SW480 (cell line): ENCODE measurements at regions not wholly inside any gene's neighbourhood (a gene's known extent, or its start where the extent isn't known, plus 50 kb on each side); places are given as distances from the start of the nearest gene placed in this dataset.
A peak's percentile ranks its signal among the peaks of the same experiment; 100 is the strongest.

ENCODE experiments used
- DNase-seq: peaks from one replicate; pipeline ENCODE4 v3.0.0-alpha.2; 2016; ENCODE audit warnings: low spot score

DNA sequence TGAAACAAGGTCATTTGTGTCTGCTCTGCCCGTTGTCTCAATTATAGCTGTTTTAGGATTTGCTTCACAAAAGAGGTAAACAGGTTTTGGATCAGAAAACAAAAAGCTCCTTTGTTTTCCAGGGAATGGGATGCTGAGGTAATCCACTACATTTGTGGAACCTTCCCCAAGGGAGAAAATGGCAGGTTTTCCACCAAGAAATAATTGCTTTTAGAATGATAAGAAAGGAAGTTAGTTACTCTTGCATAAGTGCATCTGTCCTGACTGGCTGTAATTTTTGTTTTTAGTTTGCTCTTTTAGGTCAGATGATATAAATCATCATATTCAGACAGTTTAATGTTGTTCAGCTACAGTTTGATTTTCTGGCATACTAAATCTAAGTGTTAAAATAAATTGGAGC is 198.5 kb upstream of the COL8A1 start:
- no peak for DNase-seq

DNA sequence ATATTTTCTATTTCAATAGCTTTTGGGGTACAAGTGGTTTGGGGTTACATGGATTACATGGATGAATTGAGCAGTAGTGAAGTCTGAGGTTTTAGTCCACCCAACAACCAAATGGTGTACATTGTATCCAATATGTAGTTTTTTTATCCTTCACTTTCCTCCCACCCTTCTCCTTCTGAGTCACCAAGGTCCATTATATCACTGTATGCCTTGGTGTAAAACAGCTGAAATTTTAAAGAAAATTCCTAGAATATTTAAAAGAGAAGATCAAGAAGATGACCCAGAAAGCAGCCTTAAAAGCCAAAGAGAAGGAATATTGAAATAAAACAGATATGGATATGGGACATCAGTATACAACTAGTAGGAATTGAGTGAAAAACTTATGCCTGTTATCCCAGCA is 204.2 kb upstream of the COL8A1 start:
- DNase-seq: no peak

DNA sequence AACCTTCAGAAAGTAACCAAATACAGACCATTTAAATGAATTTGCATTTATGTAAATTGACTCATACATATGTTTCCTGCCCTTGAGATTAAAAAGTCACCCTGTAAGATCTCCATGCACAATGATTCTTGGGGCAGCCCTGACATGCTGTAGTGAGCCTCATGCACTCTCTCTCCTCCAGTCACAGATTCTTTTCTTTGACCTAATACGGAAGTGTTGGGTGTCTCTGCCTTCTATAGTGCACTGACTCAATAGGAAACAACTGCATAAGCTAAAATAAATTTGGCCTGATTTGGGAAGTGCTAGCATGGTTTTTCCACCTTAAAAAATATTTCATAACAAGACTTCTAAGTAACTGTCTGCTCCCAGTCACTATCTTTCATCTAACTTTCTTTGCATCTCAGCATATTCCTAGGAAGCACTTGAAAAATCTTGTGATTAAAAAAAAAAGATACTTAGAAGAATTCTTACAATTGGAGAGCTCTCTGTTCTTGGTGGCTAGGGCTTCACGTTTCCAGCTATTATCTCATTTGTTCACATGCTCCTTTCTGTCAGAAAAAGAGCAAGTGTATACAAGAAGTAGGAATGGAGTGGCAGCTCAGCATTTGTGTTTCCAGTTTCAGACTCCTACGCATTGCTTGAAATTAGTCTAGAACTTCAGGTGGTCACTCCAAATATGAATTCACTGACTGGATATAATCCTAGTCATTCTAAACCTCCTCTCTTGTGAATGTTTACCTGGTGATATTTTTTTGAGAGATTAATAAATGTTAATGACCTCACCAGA is 207.9 kb upstream of the COL8A1 start:
- no peak for DNase-seq

DNA sequence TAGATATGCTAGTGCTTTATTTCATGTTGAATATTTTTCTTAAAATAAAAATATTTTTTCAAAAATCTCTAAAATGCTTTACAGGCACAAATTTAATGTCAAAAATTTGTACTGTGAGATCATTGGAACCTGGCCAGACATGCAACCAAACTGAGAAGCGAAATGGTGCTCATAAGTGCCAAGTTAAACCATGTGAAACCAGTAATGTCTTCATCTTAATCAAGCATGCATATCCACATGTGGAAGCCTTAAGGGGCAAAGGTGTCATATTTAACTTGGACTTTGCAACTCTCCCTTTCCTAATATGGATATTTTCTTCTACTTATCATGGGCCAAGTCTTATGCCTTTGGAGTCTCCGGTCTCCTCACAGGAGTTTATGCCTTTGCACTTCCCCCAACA is 208.9 kb upstream of the COL8A1 start:
- no peak for DNase-seq

DNA sequence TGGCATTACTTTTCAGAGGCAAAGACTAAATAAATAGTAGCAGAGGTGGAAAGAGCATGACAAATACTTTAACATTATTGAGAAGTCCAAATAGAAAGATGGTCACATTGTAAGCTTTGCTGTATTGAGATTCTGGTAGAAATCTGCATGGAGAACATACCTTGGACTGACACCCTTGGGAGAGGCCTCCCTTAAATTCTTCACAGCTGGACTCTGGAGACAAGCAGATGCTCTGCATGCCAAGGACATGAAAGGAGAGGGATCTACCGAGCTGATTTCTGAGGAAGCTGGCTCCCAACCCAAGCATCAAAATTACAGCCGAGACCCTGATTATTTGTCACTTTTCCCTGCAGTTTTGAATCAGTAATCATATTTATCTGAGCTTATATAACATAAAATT is 212.5 kb upstream of the COL8A1 start:
- DNase-seq: no peak

DNA sequence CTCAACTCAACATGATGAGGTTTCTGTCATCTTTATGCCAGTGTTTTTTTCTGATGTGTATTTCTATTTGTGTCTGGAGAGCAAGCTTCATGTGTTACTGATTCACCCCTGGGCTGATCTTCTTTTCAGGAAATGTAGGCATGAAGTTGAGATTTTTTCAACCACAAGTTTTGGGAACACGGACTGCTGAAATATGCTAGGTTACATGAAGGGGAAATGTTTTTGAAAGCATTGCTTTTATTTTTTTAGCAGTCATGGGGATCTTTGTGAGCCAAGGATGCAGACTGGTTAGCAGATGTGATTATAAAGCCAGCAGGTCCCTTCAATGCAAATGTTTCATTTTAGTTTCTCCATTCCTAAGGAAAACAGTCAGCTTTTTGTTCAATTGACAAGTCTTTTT is 219.3 kb upstream of the COL8A1 start:
- no peak for DNase-seq

DNA sequence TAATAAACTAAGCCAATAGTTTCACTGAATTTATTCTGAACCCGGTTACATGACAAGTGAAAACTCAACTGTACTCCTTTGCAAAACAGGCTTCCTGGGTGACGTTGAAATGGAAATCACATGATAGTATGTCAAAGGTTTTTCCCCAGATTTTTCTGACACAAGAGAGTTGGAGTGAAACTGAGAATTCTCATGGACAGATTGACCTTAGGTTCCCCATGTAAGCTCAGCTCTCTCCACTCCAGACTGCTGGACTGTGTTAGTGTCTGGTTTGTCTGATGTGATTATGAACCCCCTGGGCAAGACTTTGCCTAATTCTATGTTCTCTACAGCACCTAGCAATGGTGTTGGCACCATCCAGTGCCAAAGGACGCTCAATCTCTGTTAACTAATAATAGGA is 219.7 kb upstream of the COL8A1 start:
- DNase-seq: no peak

DNA sequence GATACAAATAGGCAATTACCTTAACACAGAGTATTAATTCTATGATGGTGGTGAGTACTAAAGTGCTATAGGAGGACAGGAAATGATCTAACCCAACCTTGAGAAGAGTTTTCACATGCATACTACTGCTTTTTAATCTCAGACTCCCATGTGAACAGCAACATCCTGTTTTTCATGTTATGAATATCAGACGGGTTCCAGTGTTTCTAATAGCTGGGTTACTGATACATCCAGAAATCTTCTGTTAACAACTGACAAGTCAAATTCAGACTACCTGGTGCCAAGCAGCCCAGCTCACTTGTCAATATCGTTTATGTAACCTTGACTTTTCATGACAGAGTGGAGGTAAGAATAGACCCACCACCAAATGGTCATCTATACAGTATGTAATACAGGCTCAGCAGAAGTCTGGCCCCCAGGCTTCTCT is 220.2 kb upstream of the COL8A1 start:
- DNase-seq: no peak

DNA sequence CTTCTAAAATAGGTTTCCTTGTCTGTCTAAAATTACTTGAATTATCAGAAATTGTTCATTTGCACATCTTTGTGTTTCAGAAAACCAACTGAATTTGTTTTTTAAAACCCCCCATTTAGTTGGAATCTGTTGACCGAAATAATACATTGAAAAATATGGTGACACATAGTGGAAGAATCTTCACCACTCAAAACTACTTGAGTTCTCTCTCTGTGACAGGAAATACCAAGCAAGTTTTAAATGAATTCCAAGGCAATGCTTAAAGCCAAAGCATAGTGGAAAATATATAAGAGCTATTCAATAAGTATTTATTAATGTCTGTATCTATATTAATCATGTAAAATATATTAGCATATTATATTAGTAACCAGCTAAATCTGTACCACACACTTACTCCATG is 224.9 kb upstream of the COL8A1 start:
- no peak for DNase-seq

DNA sequence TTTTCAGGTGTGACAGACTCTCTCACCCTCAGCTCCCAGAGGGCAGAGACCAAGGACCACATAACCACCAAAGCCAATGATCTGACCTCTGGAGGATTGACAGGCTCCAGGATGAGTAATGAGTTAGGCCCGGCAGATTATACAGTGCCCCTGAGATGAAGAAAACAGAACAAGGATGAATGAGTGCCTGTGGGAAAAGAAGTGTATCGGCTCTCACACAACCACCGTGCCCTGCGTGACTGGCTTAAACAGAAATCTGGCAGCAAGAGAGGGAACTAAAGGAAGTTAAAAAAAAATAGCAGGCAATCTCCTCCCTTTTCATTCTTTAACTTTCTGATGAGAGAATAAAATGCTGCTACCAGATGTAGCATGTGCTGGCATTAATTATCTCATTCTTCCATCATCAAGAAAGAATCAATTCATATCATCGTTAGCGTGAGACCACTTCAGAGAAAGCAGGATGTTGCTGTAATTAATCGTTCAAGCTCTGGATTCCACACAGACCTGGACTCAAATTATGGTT is 227.5 kb upstream of the COL8A1 start:
- no peak for DNase-seq

DNA sequence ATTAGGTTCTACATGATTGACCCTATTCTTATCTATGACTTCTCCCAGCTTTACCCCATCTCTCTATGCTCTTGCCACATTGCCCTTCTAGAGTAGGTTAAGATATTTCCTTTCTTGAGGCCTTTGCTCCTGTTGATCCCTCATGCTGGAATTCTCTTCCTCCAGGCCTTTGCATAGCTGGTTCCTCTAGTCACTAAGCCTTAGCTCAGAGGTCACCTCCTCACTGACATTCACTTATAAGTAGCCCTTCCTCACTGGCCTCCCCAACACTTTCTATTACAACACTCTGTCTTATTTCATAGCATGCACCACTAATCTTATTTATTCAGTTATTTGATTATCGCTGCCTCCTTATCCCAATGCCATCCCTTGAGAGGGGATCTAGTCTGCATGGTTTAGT is 228.4 kb upstream of the COL8A1 start:
- DNase-seq: no peak

DNA sequence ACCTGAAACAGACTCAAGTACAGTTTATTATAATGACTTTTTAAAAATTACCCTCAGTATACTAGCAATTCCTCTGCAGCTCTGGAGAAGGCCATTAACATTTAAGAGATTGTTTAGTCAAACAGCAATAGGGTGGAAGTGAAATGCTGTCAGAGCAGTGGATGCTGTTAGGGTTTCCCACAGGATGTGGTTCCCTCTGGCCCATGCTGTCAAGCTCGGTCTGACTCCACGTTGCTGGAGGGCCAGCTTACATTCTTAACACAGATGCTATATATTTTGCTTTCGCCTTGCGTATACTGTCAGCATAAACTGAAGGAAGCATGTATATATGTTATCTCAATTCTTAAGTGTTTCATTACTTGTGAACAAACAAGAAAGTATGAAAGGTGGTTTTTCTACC is 231.1 kb upstream of the COL8A1 start:
- DNase-seq: no peak

DNA sequence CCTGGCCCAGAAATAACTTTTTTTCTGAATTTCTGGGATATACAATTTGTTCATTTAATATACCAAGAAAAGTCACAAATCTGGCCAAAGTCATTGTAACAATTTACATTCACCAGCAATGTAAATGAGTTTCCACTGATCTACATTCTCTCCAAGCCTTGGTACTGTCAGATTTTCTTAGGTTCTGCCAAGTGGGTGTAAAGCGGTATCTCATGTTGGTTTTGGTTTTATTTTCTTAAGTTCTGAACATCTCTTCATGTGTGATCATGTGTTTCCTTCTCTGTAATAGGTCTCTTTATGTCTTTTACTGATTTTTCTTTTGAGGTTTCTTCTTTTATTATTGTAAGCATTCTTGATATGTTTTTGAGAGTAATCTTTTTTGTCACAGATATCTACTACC is 235.6 kb upstream of the COL8A1 start:
- DNase-seq: no peak

DNA sequence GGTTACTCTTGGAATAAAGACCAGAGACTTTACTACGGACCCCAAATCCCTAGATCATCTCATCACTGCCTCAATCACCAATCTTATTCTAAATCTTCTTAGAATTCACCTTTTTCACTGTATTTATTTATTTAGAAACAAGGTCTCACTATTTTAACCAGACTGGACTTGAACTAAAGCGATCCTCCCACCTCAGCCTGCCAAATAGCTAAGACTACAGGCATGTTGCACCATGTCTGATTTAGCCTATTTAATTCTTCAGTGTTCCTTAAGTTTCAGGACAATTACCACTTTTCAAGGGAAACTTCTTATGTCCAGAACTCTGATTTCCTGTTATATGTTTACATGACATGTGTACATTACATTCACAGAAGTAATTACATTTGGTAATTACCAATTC is 238.0 kb upstream of the COL8A1 start:
- DNase-seq: no peak

DNA sequence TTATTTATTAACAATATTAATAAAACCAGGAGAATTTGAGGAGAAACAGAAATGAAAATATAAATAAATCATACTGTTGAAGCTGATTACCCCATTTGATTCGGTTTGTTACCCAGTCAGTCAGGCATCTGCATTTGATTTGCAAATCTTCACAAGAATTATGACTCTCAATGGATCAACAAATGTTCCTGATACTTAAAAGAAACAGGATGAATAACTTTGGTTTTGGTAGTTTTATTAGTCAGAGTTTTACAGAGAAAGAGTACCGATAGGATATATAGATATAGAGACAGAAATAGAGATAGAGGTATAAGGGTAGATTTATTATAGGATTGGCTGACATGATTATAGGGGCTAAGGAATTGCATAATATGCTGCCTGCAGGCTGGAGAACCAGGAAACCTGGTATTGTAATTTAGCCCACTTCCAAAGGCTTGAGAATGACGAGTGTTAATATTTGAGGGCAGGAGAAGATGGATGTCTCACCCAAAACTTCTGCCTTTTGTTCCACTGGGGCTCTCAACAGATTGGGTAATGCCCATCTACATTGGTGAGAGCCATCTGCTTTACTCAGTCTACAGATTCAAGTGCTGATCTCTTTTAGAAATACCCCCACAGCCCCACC is 241.6 kb upstream of the COL8A1 start:
- DNase-seq: no peak

DNA sequence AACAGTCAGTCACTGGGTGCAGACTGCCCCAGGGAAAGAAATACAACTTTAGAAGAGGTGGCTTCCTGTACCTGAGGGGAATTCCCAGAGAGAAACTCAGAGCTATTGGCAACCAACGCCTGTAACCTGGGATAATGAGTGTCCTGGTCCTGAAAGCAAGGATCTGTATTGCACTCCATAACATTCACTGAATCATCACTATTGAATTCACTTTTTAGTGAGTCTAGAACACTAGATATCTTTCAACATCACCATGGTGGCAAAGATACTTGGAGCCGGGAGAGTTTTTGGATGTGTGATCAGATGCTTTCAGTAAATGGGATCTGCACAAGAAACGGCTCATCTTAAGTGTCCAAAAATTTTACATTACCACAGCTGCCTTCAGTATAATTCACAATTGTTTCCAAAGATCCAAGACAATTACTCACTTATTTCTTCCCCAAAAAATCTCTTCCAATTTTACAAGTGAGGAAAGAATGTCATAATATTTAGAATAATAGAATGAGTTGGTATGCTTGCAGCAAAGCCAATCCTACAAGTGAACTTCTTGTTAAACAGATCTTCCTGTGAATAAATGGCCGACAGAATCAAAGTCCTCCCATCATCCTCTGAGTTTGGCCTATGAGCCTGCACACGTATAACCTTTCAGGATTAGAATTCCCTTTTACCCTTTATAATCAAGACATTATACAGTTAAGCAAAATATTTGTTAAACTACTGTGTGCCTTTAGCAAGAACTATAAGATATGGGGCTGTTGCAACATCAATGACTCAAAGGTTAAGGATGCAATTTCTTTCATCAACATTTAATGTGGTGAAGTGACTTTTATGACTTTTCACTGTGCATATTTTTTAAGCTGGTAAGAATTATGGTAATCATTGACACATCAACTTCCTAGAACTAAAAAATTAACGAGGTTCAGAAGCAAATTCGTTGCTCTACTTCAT is 243.3 kb upstream of the COL8A1 start:
- peak; percentile 4 for DNase-seq

DNA sequence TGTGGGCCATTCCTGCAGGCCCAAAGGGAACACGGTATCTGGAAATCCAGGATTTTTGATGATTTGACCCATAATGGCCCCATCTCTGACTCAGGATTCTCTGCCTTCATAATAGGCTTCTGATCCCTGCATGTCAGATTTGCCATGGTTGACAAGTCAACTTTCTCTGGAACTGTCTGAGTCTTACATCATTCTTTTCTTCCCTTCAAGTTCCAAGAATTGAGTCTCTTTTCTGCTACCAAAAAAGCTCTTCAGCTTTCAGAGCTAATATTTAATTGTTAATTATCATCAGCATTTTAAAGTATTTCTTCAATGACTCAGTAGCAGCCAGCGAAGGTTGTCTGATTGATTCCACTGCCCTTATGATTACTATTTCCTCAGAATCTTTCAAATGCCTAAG is 244.4 kb upstream of the COL8A1 start:
- no peak for DNase-seq

DNA sequence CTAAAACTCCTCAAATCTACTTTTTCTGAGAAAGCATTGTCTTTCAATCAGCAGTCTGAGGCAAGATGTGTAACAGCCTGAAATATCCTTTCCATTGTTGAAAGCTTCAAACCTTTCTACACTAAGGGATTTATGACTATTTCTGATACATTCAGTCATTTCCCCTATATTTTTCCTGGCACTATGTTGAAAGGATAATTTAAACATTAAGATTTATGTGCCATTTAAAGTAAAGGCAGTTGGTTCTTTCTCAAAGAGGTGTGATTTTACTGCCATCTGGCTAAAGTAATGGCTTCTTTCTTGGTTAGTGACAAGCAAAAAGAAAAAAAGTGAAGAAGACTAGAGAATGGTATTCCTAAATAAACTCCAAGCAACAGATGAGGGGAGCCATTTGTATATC is 249.6 kb upstream of the COL8A1 start:
- DNase-seq: no peak

DNA sequence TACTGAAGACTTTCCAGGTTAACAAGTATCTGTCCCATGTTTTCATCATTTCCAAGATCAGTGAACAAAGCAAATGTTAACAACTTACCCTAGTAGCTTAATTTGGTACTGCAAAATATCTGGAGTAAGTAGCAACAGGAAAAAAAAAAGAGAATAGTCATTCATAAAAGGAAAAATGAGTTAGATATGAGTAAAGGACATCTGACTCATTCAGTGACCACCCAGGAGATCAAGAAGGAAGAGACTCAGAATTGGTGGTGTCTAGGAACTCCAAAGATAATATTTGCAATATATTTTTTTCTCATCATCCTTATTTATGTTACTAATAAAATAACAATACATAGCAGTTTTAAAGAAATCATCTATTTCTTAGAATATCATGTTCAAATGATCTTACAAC is 253.8 kb upstream of the COL8A1 start:
- DNase-seq: no peak

DNA sequence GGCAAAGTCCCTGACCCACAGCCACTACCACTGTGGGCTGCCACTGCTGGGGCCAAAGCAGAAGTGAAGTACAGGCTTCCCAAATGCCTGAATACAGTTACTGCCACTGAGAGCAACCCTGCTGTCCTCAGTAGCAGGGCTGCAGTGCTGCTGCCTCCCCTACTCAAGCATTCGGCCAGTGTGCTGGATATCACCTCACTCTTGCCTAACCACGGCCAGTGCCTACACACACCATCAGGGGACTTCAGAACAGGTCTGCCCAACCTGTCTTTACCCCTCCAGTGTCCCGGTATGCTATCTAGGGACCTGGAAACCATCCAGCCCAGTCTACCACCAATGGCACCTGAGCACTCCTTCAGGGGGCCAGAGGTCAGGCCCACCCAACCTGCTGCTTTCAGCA is 261.5 kb upstream of the COL8A1 start:
- no peak for DNase-seq

DNA sequence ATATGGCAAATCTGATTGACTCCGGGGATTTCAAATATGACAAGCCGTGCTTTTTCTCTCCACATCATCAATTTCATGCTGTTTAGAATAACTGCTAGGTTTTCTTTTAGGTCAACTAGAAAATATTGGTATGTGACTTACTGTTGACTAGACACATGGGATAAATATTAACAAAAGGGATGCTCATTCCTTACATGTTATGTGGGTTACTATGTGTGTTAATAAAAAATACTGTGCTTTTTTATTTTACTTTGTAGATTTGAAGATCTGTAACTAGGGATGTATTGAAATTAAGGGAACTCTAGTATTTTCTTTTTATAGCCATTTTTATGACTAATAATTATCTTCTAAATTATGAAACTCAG is 264.6 kb upstream of the COL8A1 start:
- no peak for DNase-seq

DNA sequence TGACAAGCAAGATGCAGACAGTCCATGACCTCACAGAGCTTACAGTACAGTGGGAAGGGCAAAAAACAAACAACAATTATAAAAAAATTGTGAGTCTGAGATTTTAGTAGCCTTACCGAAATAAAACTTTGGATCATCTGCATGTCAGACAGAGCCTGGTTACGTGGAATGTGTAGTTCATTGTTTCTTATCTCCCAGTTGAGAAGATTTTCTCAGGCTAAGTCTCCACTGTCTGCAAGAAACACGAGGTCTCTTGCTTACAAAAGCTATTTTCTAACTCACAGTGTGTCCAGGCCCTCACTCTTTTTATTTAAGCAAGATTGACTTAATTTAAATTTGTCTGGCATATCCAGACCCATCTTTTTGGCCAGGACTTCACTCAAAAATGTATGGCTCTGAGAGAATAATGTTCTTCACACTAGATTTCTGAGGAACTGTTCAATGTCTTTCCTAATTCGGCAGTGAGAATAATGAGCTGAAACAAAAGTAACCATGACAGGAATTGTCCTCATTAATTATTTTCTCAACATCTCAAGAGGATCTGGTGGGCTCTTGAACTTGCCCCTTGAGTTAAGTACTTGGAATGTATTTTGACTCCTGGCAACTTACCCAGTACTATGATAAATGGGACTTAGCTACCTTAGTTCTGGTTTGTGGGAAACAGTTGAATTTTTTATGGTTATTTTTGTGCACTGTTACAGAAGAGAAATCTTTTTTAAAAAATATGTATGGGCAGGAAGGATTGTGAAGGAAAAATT is 265.1 kb upstream of the COL8A1 start:
- DNase-seq: no peak
